ENCODE measurements at regions not wholly inside any gene's neighbourhood (a gene's known extent, or its start where the extent isn't known, plus 50 kb on each side); places are given as distances from the start of the nearest gene placed in this dataset.

- TF ChIP-seq FOXP4 (CRISPR knock-in tag; IDR thresholded peaks at IDR 0.05): no peak
- TF ChIP-seq, protein P1, sequence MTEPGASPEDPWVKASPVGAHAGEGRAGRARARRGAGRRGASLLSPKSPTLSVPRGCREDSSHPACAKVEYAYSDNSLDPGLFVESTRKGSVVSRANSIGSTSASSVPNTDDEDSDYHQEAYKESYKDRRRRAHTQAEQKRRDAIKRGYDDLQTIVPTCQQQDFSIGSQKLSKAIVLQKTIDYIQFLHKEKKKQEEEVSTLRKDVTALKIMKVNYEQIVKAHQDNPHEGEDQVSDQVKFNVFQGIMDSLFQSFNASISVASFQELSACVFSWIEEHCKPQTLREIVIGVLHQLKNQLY (CRISPR knock-in tag; IDR thresholded peaks at IDR 0.05): no peak
- TF ChIP-seq, protein P2, sequence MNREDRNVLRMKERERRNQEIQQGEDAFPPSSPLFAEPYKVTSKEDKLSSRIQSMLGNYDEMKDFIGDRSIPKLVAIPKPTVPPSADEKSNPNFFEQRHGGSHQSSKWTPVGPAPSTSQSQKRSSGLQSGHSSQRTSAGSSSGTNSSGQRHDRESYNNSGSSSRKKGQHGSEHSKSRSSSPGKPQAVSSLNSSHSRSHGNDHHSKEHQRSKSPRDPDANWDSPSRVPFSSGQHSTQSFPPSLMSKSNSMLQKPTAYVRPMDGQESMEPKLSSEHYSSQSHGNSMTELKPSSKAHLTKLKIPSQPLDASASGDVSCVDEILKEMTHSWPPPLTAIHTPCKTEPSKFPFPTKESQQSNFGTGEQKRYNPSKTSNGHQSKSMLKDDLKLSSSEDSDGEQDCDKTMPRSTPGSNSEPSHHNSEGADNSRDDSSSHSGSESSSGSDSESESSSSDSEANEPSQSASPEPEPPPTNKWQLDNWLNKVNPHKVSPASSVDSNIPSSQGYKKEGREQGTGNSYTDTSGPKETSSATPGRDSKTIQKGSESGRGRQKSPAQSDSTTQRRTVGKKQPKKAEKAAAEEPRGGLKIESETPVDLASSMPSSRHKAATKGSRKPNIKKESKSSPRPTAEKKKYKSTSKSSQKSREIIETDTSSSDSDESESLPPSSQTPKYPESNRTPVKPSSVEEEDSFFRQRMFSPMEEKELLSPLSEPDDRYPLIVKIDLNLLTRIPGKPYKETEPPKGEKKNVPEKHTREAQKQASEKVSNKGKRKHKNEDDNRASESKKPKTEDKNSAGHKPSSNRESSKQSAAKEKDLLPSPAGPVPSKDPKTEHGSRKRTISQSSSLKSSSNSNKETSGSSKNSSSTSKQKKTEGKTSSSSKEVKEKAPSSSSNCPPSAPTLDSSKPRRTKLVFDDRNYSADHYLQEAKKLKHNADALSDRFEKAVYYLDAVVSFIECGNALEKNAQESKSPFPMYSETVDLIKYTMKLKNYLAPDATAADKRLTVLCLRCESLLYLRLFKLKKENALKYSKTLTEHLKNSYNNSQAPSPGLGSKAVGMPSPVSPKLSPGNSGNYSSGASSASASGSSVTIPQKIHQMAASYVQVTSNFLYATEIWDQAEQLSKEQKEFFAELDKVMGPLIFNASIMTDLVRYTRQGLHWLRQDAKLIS (CRISPR knock-in tag; IDR thresholded peaks at IDR 0.05; ENCODE audit: borderline replicate concordance): no peak
- TF ChIP-seq FOXJ3 (CRISPR knock-in tag; IDR thresholded peaks at IDR 0.05; ENCODE audit: borderline replicate concordance): no peak
- TF ChIP-seq, protein P3, sequence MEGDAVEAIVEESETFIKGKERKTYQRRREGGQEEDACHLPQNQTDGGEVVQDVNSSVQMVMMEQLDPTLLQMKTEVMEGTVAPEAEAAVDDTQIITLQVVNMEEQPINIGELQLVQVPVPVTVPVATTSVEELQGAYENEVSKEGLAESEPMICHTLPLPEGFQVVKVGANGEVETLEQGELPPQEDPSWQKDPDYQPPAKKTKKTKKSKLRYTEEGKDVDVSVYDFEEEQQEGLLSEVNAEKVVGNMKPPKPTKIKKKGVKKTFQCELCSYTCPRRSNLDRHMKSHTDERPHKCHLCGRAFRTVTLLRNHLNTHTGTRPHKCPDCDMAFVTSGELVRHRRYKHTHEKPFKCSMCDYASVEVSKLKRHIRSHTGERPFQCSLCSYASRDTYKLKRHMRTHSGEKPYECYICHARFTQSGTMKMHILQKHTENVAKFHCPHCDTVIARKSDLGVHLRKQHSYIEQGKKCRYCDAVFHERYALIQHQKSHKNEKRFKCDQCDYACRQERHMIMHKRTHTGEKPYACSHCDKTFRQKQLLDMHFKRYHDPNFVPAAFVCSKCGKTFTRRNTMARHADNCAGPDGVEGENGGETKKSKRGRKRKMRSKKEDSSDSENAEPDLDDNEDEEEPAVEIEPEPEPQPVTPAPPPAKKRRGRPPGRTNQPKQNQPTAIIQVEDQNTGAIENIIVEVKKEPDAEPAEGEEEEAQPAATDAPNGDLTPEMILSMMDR (IDR thresholded peaks at IDR 0.05): no peak
- TF ChIP-seq, protein P4, sequence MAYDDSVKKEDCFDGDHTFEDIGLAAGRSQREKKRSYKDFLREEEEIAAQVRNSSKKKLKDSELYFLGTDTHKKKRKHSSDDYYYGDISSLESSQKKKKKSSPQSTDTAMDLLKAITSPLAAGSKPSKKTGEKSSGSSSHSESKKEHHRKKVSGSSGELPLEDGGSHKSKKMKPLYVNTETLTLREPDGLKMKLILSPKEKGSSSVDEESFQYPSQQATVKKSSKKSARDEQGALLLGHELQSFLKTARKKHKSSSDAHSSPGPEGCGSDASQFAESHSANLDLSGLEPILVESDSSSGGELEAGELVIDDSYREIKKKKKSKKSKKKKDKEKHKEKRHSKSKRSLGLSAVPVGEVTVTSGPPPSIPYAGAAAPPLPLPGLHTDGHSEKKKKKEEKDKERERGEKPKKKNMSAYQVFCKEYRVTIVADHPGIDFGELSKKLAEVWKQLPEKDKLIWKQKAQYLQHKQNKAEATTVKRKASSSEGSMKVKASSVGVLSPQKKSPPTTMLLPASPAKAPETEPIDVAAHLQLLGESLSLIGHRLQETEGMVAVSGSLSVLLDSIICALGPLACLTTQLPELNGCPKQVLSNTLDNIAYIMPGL (CRISPR knock-in tag; IDR thresholded peaks at IDR 0.05): no peak
- TF ChIP-seq USF1 (CRISPR knock-in tag; IDR thresholded peaks at IDR 0.05): no peak
- no peak for TF ChIP-seq SMAD4 (CRISPR knock-in tag; IDR thresholded peaks at IDR 0.05)
- TF ChIP-seq, protein P5, sequence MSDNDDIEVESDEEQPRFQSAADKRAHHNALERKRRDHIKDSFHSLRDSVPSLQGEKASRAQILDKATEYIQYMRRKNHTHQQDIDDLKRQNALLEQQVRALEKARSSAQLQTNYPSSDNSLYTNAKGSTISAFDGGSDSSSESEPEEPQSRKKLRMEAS (CRISPR knock-in tag; IDR thresholded peaks at IDR 0.05): no peak
- no peak for TF ChIP-seq MYBL2 (CRISPR knock-in tag; IDR thresholded peaks at IDR 0.05)
- no peak for TF ChIP-seq ZNF512 (CRISPR knock-in tag; IDR thresholded peaks at IDR 0.05; ENCODE audit: borderline replicate concordance)
- no peak for TF ChIP-seq JUN (CRISPR knock-in tag; IDR thresholded peaks at IDR 0.05)
- TF ChIP-seq NR2C2 (CRISPR knock-in tag; IDR thresholded peaks at IDR 0.05): no peak
Measured at GRCh38 chr5:148000036-148000435, 63.7 kb upstream of the SPINK5 start.

Data from WTC11 (cell line).